Right atrium auricular region (tissue), 2 donors: ENCODE measurements at regions not wholly inside any gene's neighbourhood (a gene's known extent, or its start where the extent isn't known, plus 50 kb on each side); places are given as distances from the start of the nearest gene placed in this dataset.

Experiments used
- DNase-seq: peaks from one replicate; pipeline ENCODE4 v3.0.0-alpha.2; 2019; ENCODE audit warnings: low spot score
- H3K27ac ChIP-seq, 2 donors: fragments of 200-600 bp; sonication (generic); 1 replicate in 1 of 2; 2 replicates in 1 of 2; pipeline ENCODE4 v1.5.1; 2016 to 2019
- H3K27me3 ChIP-seq, 2 donors: fragments of 200-600 bp; sonication (generic); one replicate each; pipeline versions ENCODE4 v1.5.1 to v1.6.0; 2017 to 2019
- H3K36me3 ChIP-seq: fragments of 200-600 bp; sonication (generic); one replicate; pipeline ENCODE4 v1.5.1; 2016
- H3K4me1 ChIP-seq, 2 donors: fragments of 200-600 bp; sonication (generic); one replicate each; pipeline versions ENCODE4 v1.5.1 to v1.6.0; 2017 to 2019
- H3K4me3 ChIP-seq, 2 donors: fragments of 200-600 bp; sonication (generic); 1 replicate in 1 of 2; 2 replicates in 1 of 2; pipeline ENCODE4 v1.5.1; 2017 to 2019; ENCODE audit warnings: mild to moderate bottlenecking in 1 of 2, moderate library complexity in 1 of 2
- H3K9me3 ChIP-seq, 2 donors: fragments of 200-600 bp; sonication (generic); one replicate each; pipeline ENCODE4 v1.5.1; 2019
- CTCF ChIP-seq, 2 donors: fragments of 200-600 bp; sonication (generic); IDR thresholded peaks; one replicate each; pipeline ENCODE4 v1.5.1; 2019; ENCODE audit warnings: antibody characterized with exemption in 2 of 2

- TF ChIP-seq CTCF (IDR thresholded peaks at IDR 0.05), result no peak
- peaks cover 0 to 2% of the 10 kb centered on the region in 2 donors for H3K27me3 ChIP-seq
These were observed 71.0 kb upstream of the NKX1-1 start for GRCh38 chr4:1477045-1477840.

GRCh38 chr4:1476140-1476513 lies 69.9 kb upstream of the NKX1-1 start:
- H3K4me1 ChIP-seq, result peaks cover 0 to 13% of the 10 kb centered on the region in 2 donors
- no peaks in the 10 kb centered on the region for H3K36me3 ChIP-seq
- peaks cover 0 to 13% of the 10 kb centered on the region in 2 donors for H3K27me3 ChIP-seq
- DNase-seq, result no peak
- H3K4me3 ChIP-seq, result no peak overlapping the region
- peaks cover 0 to 15% of the 10 kb centered on the region in 2 donors for H3K9me3 ChIP-seq
- TF ChIP-seq CTCF (IDR thresholded peaks at IDR 0.05), result no peak
- H3K27ac ChIP-seq, result no peak overlapping the region

More at GRCh38 chr4:1477045-1477840, 71.0 kb upstream of the NKX1-1 start:
- Histone ChIP-seq H3K4me3 (no peak overlapping the region), H3K4me1 (peaks cover 0 to 4% of the 10 kb centered on the region in 2 donors), H3K9me3 (peaks cover 0 to 26% of the 10 kb centered on the region in 2 donors), H3K36me3 (no peaks in the 10 kb centered on the region), H3K27ac (no peak overlapping the region)
- no peak for DNase-seq

GRCh38 chr4:1475277-1476139 lies 69.3 kb upstream of the NKX1-1 start:
- Histone ChIP-seq H3K27me3 (peaks cover 0 to 14% of the 10 kb centered on the region in 2 donors), H3K27ac (no peak overlapping the region), H3K4me1 (peaks cover 0 to 13% of the 10 kb centered on the region in 2 donors), H3K9me3 (peaks cover 0 to 9% of the 10 kb centered on the region in 2 donors), H3K4me3 (no peak overlapping the region), H3K36me3 (no peaks in the 10 kb centered on the region)
- DNase-seq, result no peak
- TF ChIP-seq CTCF (IDR thresholded peaks at IDR 0.05), result no peak

GRCh38 chr4:1474126-1475090 lies 68.2 kb upstream of the NKX1-1 start:
- Histone ChIP-seq H3K27me3 (peaks cover 0 to 14% of the 10 kb centered on the region in 2 donors), H3K4me3 (no peak overlapping the region), H3K4me1 (peaks cover 0 to 13% of the 10 kb centered on the region in 2 donors), H3K9me3 (no peaks in the 10 kb centered on the region), H3K27ac (no peak overlapping the region), H3K36me3 (no peaks in the 10 kb centered on the region)
- TF ChIP-seq CTCF (IDR thresholded peaks at IDR 0.05), result no peak
- DNase-seq, result no peak

GRCh38 chr4:1473718-1474117 lies 67.5 kb upstream of the NKX1-1 start:
- Histone ChIP-seq H3K4me3 (no peak overlapping the region), H3K27ac (no peak overlapping the region), H3K27me3 (peaks cover 0 to 14% of the 10 kb centered on the region in 2 donors), H3K36me3 (no peaks in the 10 kb centered on the region), H3K4me1 (peaks cover 0 to 13% of the 10 kb centered on the region in 2 donors), H3K9me3 (no peaks in the 10 kb centered on the region)
- no peak for TF ChIP-seq CTCF (IDR thresholded peaks at IDR 0.05)
- DNase-seq, result no peak
